HEK293 (cell line): ENCODE measurements at regions not wholly inside any gene's neighbourhood (a gene's known extent, or its start where the extent isn't known, plus 50 kb on each side); places are given as distances from the start of the nearest gene placed in this dataset.

ENCODE experiments used
- MYNN ChIP-seq: fragments of 450-650 bp; formaldehyde crosslinking; IDR thresholded peaks from 2 replicates; pipeline ENCODE4 v1.5.1; 2016; ENCODE audit warnings: missing biosample characterization, missing genetic modification characterization, borderline replicate concordance
- TCF7L2 ChIP-seq: IDR thresholded peaks from 2 replicates; pipeline ENCODE4 v1.6.1; 2011; ENCODE audit warnings: low read depth, mild to moderate bottlenecking, inconsistent platforms, low read length, moderate library complexity, borderline replicate concordance
- ZBTB1 ChIP-seq: fragments of 450-650 bp; formaldehyde crosslinking; IDR thresholded peaks from 2 replicates; pipeline ENCODE4 v1.5.1; 2016; ENCODE audit warnings: missing biosample characterization, missing genetic modification characterization
- ZNF571 ChIP-seq: fragments of 450-650 bp; formaldehyde crosslinking; IDR thresholded peaks from 2 replicates; pipeline ENCODE4 v1.5.0; 2017; ENCODE audit warnings: missing biosample characterization, missing genetic modification characterization
- TF ChIP-seq, protein P1 (sequence below): fragments of 450-650 bp; formaldehyde crosslinking; IDR thresholded peaks from 2 replicates; pipeline ENCODE4 v1.5.1; 2016; ENCODE audit warnings: missing biosample characterization, missing genetic modification characterization

DNA sequence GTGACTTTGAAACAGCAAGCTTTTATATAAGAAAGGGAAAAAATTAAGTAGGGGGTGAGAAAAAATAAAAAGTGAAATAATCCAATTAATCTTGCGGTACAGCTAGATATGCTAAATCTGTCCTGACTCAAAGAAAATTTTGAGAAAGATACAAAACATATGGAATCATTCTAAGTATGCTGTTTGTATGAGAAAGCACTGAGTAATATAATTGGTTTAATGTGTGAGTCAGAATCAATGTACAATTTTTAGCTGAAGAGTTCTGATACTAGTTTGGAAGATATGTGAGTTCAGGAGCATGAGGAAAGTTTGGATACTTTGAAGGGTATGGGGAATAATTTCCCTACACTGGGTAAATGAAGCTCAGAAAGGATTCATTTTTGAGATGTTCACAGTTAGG, 190.9 kb upstream of the RASSF8 start:
- TF ChIP-seq, protein P1, sequence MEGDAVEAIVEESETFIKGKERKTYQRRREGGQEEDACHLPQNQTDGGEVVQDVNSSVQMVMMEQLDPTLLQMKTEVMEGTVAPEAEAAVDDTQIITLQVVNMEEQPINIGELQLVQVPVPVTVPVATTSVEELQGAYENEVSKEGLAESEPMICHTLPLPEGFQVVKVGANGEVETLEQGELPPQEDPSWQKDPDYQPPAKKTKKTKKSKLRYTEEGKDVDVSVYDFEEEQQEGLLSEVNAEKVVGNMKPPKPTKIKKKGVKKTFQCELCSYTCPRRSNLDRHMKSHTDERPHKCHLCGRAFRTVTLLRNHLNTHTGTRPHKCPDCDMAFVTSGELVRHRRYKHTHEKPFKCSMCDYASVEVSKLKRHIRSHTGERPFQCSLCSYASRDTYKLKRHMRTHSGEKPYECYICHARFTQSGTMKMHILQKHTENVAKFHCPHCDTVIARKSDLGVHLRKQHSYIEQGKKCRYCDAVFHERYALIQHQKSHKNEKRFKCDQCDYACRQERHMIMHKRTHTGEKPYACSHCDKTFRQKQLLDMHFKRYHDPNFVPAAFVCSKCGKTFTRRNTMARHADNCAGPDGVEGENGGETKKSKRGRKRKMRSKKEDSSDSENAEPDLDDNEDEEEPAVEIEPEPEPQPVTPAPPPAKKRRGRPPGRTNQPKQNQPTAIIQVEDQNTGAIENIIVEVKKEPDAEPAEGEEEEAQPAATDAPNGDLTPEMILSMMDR: no peak
- no peak for TF ChIP-seq ZBTB1 (tag by site-specific recombination)
- TF ChIP-seq MYNN (tag by site-specific recombination): no peak
- no peak for TF ChIP-seq TCF7L2
- no peak for TF ChIP-seq ZNF571 (tag by site-specific recombination)
